Prostate gland (tissue), 2 donors: ENCODE measurements at regions not wholly inside any gene's neighbourhood (a gene's known extent, or its start where the extent isn't known, plus 50 kb on each side); places are given as distances from the start of the nearest gene placed in this dataset.

ENCODE experiments used
- CTCF ChIP-seq, 4 experiments: fragments of 200-600 bp in 2 of 4; fragments of 450-650 bp in 2 of 4; sonication (generic) in 2 of 4; IDR thresholded peaks; 1 replicate in 3 of 4; 2 replicates in 1 of 4; pipeline ENCODE4 v1.5.1; 2016 to 2019; ENCODE audit warnings: antibody characterized with exemption in 4 of 4, mild to moderate bottlenecking in 2 of 4, moderate library complexity in 2 of 4
- POLR2AphosphoS5 ChIP-seq: sonication (generic); formaldehyde crosslinking; IDR thresholded peaks from one replicate; pipeline ENCODE4 v1.6.1; 2017; ENCODE audit warnings: antibody characterized with exemption

- TF ChIP-seq CTCF (IDR thresholded peaks at IDR 0.05), result no peak
- TF ChIP-seq POLR2AphosphoS5, result no peak
Observed at GRCh38 chr3:41002104-41002503, 197.2 kb upstream of the CTNNB1 start.
